ENCODE measurements at regions not wholly inside any gene's neighbourhood (a gene's known extent, or its start where the extent isn't known, plus 50 kb on each side); places are given as distances from the start of the nearest gene placed in this dataset.

DNA sequence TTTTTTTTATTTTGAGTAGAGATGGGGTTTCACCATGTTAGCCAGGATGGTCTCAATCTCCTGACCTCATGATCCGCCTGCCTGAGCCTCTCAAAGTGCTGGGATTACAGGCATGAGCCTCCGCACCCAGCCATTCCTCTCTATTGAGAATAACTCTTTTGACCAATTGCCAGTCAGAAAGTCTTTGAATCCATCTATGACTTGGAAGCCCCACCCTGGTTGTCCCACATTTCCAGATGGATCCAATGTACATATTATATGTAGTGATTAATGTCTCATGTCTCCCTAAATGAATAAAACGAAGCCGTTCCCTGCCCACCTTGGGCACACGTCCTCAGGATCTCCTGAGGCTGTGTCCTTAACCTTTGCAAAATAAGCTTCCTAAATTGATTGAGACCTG lies 228.3 kb upstream of the NLRP1 start:
- TF ChIP-seq POLR2AphosphoS5 (IDR thresholded peaks at IDR 0.05; ENCODE audit: low read depth, low read length) (no peak), POLR2A (IDR thresholded peaks at IDR 0.05; ENCODE audit: low read depth, low read length) (no peak)

Data from GM12892 (cell line).